DND-41 (cell line): ENCODE measurements at regions not wholly inside any gene's neighbourhood (a gene's known extent, or its start where the extent isn't known, plus 50 kb on each side); places are given as distances from the start of the nearest gene placed in this dataset.

ENCODE experiments used
- ATAC-seq: fragments of 200-7000 bp; cut with Tn5 transposase; 3 replicates; pipeline ENCODE4 v1.9.1; 2021; ENCODE audit warnings: low read depth; ENCODE audit not compliant: insufficient read depth
- DNase-seq: peaks from one replicate; pipeline ENCODE4 v3.0.0-alpha.2; 2020
- H2AFZ ChIP-seq: 2 replicates; pipeline ENCODE4 v1.6.0; 2012; ENCODE audit warnings: low read depth, low read length
- H3K27ac ChIP-seq: 2 replicates; pipeline ENCODE4 v1.5.1; 2012; ENCODE audit warnings: low read length, inconsistent platforms
- H3K27me3 ChIP-seq: fragments of 200-600 bp; sonication (generic); 2 replicates; pipeline ENCODE4 v1.6.0; 2012; ENCODE audit warnings: low read length, mild to moderate bottlenecking, inconsistent platforms; ENCODE audit not compliant: insufficient read depth, poor library complexity
- H3K36me3 ChIP-seq: 2 replicates; pipeline ENCODE4 v1.5.1; 2012; ENCODE audit warnings: low read length, inconsistent platforms; ENCODE audit not compliant: insufficient read depth
- H3K4me1 ChIP-seq: 2 replicates; pipeline ENCODE4 v1.5.1; 2012; ENCODE audit warnings: mild to moderate bottlenecking, low read length; ENCODE audit not compliant: insufficient read depth
- H3K4me2 ChIP-seq: 2 replicates; pipeline ENCODE4 v1.6.0; 2012; ENCODE audit warnings: mild to moderate bottlenecking, moderate library complexity, low read length, inconsistent platforms; ENCODE audit not compliant: insufficient read depth
- H3K4me3 ChIP-seq, 2 experiments: fragments of 200-600 bp in 1 of 2; shearing (Covaris generic) in 1 of 2; 2 replicates each; pipeline ENCODE4 v1.5.1; 2012 to 2016; ENCODE audit warnings: inconsistent platforms in 2 of 2, low read length in 2 of 2, mild to moderate bottlenecking in 2 of 2, low read depth in 1 of 2, moderate library complexity in 1 of 2
- H3K79me2 ChIP-seq: 2 replicates; pipeline ENCODE4 v1.6.0; 2012; ENCODE audit warnings: low read length, inconsistent platforms; ENCODE audit not compliant: insufficient read depth
- H3K9ac ChIP-seq: 2 replicates; pipeline ENCODE4 v1.6.0; 2012; ENCODE audit warnings: low read depth, mild to moderate bottlenecking, inconsistent platforms, low read length, moderate library complexity
- H3K9me3 ChIP-seq: 2 replicates; pipeline ENCODE4 v1.5.1; 2012; ENCODE audit warnings: low read length, moderate library complexity, mild to moderate bottlenecking, inconsistent platforms; ENCODE audit not compliant: insufficient read depth, severe bottlenecking
- H4K20me1 ChIP-seq: 2 replicates; pipeline ENCODE4 v1.6.0; 2012; ENCODE audit warnings: low read length; ENCODE audit not compliant: insufficient read depth
- CTCF ChIP-seq: IDR thresholded peaks from 2 replicates; pipeline ENCODE4 v1.5.1; 2012; ENCODE audit warnings: borderline replicate concordance, low read length, moderate library complexity, mild to moderate bottlenecking; ENCODE audit not compliant: poor library complexity, severe bottlenecking; ENCODE audit errors: extremely low read depth
- EZH2 ChIP-seq: IDR thresholded peaks from 3 replicates; pipeline ENCODE4 v1.6.1; 2012; ENCODE audit warnings: borderline replicate concordance, low read depth, mild to moderate bottlenecking, moderate library complexity, low read length, inconsistent platforms; ENCODE audit not compliant: severe bottlenecking

- no peaks in the 10 kb centered on the region for H3K27me3 ChIP-seq
- no peaks in the 10 kb centered on the region for H3K4me1 ChIP-seq
- H2AFZ ChIP-seq = no peak overlapping the region
- H3K4me2 ChIP-seq = no peak overlapping the region
- H3K27ac ChIP-seq = no peak overlapping the region
- no peak overlapping the region for H3K9ac ChIP-seq
- no peaks in the 10 kb centered on the region for H3K36me3 ChIP-seq
- H3K9me3 ChIP-seq = peaks cover 5% of the 10 kb centered on the region
- H3K4me3 ChIP-seq = no peak overlapping the region
- ATAC-seq (no peak), DNase-seq (no peak)
- H4K20me1 ChIP-seq = no peaks in the 10 kb centered on the region
- TF ChIP-seq EZH2 = no peak
- no peak for TF ChIP-seq CTCF
- no peaks in the 10 kb centered on the region for H3K79me2 ChIP-seq
Observed at GRCh38 chr5:6822068-6822467, 108.8 kb downstream of the TENT4A start.

GRCh38 chr5:6822556-6823343, 109.5 kb downstream of the TENT4A start:
- no peak for ATAC-seq

DNA sequence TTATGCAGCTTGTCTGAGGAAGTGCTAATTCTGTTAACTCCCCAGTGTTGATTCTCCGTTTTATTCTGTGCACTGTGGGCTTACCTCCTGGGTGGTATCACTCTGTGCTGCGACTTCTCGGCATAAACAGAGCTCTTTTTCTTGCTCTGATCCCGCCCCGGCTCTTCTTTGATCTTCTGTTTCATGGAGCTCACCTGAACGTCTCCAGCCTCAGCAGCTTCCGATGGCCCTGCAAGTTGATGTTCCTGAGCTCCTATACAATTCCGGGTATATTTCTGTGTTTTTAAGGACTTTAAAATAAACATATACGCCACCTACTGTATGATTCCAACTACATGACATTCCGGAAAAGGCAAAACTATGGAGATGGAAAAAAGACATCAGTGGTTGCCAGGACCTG, 110.8 kb downstream of the TENT4A start:
- Histone ChIP-seq H3K9ac (no peak overlapping the region), H3K4me1 (0 out of 2 replicates have a peak, but pooled peaks cover 8% of the 10 kb centered on the region), H3K27me3 (no peaks in the 10 kb centered on the region), H2AFZ (no peak overlapping the region), H3K9me3 (peaks cover 5% of the 10 kb centered on the region), H4K20me1 (no peaks in the 10 kb centered on the region), H3K4me3 (no peak overlapping the region), H3K27ac (no peak overlapping the region), H3K79me2 (no peaks in the 10 kb centered on the region), H3K4me2 (no peak overlapping the region), H3K36me3 (no peaks in the 10 kb centered on the region)
- DNase-seq (no peak), ATAC-seq (no peak)
- TF ChIP-seq CTCF (no peak), EZH2 (no peak)

More at GRCh38 chr5:6822556-6823343, 109.5 kb downstream of the TENT4A start:
- H3K9me3 ChIP-seq = peaks cover 5% of the 10 kb centered on the region
- H2AFZ ChIP-seq = no peak overlapping the region
- H3K4me1 ChIP-seq = 0 out of 2 replicates have a peak, but pooled peaks cover under 1% of the 10 kb centered on the region
- H3K27me3 ChIP-seq = no peaks in the 10 kb centered on the region
- H4K20me1 ChIP-seq = no peaks in the 10 kb centered on the region
- TF ChIP-seq CTCF = no peak
- TF ChIP-seq EZH2 = no peak
- H3K27ac ChIP-seq = no peak overlapping the region
- H3K79me2 ChIP-seq = no peaks in the 10 kb centered on the region
- H3K9ac ChIP-seq = no peak overlapping the region
- no peaks in the 10 kb centered on the region for H3K36me3 ChIP-seq
- no peak for DNase-seq
- H3K4me3 ChIP-seq = no peak overlapping the region
- H3K4me2 ChIP-seq = no peak overlapping the region
